ENCODE measurements at regions not wholly inside any gene's neighbourhood (a gene's known extent, or its start where the extent isn't known, plus 50 kb on each side); places are given as distances from the start of the nearest gene placed in this dataset.

DNA sequence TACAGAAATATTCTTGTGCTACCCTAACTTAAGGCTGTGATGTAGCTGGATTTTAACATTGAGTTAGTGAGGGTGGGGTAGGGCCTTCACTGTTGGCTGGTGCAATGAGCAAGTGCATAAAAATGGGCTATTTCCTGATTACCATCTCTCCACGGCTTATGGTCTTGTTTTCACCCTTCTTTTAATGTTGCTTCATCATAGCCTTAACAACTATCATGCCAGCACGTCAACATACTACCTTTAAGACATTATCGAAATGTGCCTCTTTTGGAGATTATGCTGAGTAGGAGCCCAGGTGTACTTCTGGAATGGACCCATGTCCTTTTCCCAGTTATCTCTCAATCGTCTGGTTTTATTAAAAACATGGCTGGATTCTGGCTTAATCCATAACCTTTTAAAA, 350.9 kb upstream of the ACTBL2 start:
- DNase-seq (ENCODE audit: insufficient read length, low spot score) (no peak), FAIRE-seq (no peak)

DNA sequence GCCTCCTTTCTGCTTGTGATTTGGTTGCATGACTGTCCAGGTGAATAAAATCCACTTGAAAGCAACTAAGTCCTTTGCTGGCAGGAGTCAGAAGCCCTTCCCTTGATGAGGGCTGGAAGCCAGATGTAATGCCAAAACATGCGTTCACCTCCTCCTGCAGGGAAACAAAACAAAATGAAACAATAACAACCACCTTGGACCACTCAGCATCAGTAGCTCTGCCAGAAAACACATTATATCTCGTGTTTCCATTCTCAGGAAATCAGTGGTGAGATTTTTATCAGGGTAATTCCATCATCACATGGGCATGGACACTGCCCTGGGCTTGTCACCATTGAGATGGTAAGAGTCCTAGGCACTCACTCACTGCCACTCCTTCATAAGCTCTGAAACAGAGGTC, 350.3 kb upstream of the ACTBL2 start:
- no peak for FAIRE-seq

DNA sequence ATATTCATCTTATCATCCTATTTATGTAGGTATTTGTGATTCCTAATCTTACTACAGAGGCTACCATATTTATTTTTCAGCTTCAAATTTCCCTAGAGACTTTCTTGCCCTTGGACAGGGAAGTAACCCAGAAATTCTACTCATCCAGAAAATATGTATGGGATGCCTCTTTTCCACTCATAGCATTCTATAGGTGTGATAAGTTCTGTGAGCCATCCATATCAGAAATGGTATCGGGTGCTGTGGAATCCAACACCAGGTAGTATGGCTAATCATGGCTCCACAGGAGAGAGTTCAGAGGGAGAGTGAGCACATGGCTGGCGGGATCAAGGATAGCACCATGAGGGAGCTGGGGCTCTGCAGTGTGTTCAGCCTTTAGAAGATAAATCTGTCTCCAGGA, 349.3 kb upstream of the ACTBL2 start:
- DNase-seq (ENCODE audit: insufficient read length, low spot score), result no peak
- FAIRE-seq, result no peak

More for the DNA sequence above, 350.3 kb upstream of the ACTBL2 start:
- no peak for DNase-seq (ENCODE audit: insufficient read length, low spot score)

DNA sequence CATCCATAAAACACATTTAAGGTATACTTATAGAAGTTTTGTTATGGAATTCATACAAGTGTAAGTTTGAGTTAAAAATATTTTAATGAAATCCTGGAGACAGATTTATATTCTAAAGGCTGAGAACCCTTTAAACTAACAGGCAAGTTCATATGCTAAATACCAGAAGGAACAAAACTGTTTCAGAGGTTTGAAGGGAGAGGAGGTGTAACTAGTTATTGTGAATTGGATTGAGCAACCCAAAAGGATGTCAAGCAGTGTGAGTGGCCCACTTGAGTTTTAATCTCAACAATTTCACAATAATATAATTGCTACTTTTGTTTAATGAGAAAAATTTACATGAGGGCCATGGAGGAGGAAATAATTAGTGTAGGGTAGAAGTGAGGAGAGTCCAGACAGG, 348.5 kb upstream of the ACTBL2 start:
- DNase-seq (ENCODE audit: insufficient read length, low spot score) (no peak), FAIRE-seq (no peak)

DNA sequence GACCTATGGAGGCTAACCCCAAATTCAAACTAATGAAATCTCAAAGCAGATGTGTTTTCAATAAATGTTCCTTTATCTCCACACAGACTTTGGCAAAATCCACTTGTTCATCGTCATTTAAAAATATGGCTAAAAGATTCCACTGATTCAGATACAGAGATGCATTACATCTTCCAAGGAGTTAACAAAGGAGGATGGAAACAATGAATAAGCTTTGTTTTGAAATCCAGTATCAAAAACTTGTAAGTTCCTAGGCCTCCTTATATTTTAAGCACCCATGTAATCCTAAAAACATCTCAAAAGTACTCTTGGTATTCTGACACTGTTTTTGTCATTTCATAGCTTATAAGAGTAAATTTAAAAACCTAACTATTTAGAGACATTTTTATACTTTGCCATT, 345.6 kb upstream of the ACTBL2 start:
- FAIRE-seq (no peak), DNase-seq (ENCODE audit: insufficient read length, low spot score) (no peak)

DNA sequence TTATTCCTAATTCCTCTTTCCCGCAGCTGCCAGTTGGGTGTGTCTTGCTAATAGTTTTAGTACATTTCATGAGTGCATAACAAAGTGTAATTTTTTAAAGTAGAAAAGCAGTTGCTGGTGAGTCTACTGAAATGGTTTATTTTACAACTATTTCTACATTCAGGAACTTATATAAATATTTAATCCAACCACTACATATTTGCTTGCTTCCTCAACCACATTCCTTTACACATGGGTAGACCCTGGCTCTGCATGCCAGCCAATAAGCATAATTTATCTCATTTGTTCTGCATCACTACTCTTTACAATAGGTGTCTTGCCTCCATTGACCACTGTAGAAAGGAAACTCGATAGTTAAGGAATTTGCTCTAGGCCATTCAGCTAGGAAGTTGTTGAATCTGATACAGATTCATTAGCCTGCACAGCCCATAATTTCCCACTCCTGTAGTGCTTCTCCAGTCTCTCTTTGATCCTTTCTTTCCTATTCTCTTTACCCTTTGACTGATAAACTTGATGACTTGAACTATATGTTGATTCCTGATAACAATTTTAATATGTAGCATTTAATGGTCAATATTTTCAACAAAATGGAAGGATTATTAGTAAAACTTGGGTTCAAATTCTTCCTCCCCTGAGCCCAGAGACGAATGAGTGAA, 342.5 kb upstream of the ACTBL2 start:
- FAIRE-seq (peak; percentile 63), DNase-seq (ENCODE audit: insufficient read length, low spot score) (peak; percentile 54)

DNA sequence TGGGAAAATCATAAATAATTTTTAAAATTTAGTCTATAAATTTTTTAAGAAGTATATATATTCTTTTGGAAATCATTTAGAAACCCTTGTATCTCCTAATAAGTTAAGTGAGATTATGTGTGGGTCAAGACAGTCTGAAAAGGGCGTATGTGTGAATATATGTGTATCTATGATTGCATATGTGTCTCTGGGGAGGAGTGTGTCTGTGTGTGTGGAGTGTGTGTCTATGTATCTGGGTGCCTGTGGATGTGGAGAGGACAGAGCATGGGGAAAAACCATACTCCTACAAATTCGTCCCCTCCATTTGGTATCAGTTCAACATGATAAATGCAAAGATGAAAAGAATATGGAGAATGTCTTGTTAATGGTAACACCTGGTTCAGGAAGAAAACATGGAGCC, 342.0 kb upstream of the ACTBL2 start:
- peak; percentile 42 for FAIRE-seq
- DNase-seq (ENCODE audit: insufficient read length, low spot score), result no peak

DNA sequence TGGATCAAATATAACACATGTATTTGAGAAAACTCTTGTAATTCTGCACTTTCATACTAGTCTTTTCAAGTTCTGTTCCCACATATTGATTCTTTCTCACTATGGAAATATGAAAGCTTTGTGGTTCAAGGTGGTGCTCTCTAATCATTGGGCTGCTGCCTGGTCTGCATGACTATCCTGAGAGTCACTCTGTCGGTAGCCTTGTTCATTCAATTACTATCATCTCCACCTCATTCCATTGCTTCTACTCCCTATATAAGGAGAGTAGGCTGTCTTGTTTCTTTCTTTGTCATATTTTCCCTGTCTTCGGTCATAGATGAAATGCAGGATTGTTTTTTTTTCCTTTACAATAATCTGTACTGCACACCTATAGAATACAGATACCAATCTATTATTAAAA, 341.4 kb upstream of the ACTBL2 start:
- FAIRE-seq (no peak), DNase-seq (ENCODE audit: insufficient read length, low spot score) (no peak)

DNA sequence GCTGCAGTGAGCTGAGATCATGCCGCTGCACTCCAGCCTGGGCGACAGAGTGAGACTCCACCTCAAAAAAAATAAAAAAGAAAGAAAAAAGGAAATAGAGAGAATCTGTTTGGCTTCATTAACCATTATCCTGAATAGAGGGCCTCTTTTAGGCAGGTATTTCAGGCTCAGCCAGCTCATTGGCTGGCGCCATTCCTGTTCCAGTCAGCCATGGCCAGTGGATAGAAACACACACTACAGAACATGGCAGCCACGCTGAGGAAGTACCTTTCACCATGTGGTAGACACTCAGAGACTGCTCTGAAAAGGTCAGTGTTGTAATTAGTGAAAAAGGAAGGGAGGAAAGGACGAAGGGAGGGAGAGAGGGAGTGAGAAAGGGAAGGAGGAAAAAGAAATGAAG, 340.0 kb upstream of the ACTBL2 start:
- FAIRE-seq (no peak), DNase-seq (ENCODE audit: insufficient read length, low spot score) (no peak)

DNA sequence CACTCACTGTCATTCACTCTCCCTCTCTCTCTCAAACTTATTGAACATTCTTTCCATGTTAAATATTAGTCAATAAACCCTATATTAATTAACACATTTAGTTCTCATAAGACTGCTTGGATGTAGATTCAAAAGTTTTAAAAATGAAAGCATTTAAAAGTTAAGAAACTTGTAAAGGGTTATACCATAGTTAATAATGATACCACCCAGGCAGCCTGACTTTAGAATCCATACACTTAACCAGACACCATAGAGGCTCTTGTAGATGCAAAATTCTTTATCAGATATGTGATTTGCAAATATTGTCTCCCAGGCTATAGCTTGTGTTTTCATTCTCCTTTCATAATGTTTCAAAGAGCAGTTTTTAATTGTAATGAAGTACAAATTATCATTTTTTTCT, 335.8 kb upstream of the ACTBL2 start:
- FAIRE-seq (no peak), DNase-seq (ENCODE audit: insufficient read length, low spot score) (no peak)

DNA sequence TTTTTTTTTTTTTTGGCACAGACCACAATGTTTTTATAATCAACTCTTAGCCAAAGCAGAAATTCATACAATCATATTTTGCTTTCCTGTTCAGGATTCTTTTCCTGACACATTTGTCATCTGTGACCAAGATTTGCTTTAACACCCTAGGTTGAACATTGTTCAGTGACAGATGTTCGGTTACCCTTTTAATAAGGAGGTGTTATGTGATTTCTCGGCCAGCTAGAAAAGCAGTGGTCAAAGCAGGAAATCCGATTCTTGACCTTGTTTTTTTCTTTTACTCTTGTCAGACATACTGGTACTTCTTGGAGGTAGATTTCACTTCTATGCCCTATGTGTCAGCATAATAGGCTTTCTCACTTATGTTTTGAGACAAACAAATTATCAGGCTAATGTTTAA, 335.3 kb upstream of the ACTBL2 start:
- no peak for FAIRE-seq
- DNase-seq (ENCODE audit: insufficient read length, low spot score), result no peak

DNA sequence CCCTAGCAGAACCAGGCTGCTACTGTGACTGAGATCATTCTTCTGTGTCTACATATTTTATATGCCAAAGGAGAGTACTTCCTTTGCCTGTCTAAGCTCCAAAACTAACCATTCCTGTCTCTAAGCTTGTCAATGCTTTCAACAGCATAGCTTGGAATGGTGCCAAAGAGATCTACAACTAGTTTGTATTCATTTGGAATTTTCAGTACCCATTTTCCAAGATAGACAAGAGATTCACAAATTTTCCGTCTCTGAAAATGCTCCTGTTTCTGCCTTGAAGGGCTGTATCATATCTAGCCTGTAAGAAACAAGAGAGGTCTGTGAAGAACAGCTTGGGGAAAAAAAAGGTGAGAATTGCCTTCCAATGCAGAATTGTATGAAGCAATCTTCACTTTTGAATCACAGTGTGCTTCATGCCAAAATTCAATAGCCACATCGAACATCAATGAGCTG, 334.4 kb upstream of the ACTBL2 start:
- FAIRE-seq (peak; percentile 9), DNase-seq (ENCODE audit: insufficient read length, low spot score) (no peak)

DNA sequence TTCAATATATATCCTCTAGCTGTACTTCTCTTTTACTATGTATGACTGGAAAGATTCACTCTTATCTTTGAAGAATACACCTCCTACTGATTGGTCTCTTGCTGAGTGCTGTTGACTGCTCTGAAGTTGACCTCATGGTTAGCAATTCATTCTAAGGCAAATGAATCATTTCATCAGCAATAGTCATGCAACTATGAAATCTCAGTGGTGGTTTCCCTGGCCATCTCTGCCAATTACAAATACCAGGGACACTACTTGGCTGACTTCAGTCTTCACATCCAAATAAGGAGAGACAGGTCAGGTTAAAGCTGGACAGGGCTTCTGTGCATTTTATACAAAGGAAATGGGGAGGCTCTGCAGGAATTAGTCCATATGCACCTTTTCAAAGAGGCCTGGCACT, 333.5 kb upstream of the ACTBL2 start:
- DNase-seq (ENCODE audit: insufficient read length, low spot score), result peak; percentile 78
- peak; percentile 95 for FAIRE-seq

DNA sequence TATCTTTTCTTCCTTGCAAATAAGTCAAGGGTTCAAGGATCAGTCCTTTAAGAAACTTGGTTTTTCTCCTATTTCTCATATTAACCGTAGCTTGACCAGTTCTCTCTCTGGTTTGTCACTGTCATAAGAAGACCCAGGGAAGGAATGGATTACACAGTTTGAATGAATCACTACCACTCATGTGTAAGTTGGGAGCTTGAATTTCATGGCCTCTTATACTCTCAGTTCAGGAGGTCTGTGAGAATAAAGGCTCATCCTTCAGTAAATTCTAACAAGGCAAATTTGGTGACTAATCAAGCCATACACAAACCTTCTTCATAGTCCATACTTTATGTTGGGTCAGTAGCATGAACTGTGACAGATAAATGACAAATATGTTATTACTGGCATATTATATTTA, 323.1 kb upstream of the ACTBL2 start:
- FAIRE-seq (no peak), DNase-seq (ENCODE audit: insufficient read length, low spot score) (no peak)

DNA sequence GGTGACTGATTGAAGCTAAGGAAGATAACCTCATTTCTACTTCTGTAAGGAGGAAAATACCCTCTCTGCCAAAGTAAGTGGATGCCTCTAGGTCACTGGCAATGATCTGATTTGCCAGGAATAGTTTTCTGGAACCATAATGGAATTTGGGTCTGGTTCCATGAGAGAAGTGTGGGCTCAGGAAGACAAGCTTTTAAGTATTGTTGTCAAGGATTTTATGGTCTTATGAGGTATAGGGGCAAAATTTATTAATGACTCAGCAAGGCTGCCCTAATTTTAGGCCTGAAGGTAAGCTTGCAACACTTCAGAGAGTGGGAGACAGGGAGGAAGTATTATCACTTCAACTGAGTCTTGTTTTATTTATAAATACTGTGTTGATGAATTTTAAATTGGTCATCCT, 322.6 kb upstream of the ACTBL2 start:
- FAIRE-seq (no peak), DNase-seq (ENCODE audit: insufficient read length, low spot score) (no peak)

DNA sequence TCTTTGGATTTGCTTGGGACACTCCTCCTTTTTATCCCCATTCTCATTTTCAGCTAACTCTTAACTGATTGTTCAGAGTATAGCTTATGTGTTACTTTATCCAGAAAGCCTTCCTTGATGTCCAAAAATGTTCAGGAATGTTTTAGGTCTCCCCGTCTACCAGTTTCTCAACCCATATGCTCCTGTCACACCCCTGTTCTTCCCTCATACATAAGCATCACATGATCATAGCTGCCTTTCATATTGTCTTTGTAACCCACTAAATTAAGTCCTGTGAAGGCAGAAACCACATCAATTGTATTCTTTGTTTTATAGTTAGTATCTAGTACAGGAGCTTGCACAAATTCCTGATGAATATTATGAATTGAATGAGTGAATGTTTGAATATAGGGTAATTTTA, 321.9 kb upstream of the ACTBL2 start:
- FAIRE-seq (no peak), DNase-seq (ENCODE audit: insufficient read length, low spot score) (no peak)

DNA sequence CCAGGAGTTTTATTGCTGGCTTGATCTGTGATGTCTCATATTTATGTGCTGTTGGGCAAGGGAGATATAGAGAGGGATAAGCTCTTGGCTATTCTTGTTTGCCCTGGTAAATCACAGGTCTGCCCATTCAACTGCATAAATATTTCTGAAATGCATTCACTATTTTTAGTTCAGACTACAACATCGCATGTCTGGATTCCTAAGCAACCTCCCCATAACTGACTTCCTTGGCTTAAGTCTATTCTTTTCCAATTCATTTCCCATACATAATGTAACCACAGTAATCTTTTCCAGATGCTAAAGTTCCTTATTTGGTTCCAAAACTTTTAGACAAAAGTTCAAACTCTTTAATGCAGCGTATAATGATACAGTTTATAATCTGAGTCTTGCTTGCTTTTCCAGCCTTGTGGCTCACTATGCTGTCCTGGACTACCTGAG, 321.4 kb upstream of the ACTBL2 start:
- no peak for FAIRE-seq
- DNase-seq (ENCODE audit: insufficient read length, low spot score), result no peak

DNA sequence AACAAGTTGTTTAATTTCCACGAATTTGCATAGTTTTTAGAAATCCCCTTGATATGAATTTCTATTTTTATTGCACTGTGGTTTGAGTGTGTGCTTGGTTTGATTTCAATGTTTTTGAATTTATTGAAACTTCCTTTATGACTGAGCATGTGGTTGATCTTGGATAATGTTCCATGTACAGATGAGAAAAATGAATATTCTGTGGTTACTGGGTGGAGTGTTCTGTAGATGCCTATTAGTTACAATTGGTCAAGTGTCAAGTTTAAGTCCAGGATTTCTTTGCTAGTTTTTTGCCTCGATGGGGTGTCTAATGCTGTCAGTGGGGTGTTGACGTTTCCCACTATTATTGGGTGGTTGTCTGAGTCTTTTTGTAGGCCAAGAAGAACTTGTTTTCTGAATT, 319.5 kb upstream of the ACTBL2 start:
- DNase-seq (ENCODE audit: insufficient read length, low spot score), result no peak
- FAIRE-seq, result no peak

DNA sequence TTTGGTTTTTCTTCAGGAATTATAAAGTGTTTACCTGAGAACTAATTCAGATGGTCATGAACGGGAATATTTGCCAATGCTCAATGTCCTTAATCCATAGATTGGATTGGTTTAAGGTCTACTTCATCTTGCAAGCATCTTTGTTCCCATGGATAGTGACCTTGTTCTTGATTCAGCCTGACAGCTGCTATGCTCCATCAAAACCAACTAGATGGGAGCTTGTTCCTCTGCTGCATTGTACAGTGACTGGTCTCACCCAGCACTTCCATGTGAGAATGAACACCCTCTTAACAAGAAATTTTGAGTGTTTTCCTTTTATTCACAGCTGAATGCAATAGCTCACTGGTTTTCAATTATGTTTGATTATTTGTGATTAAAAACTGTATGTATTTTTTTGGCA, 312.6 kb upstream of the ACTBL2 start:
- DNase-seq (ENCODE audit: insufficient read length, low spot score) (no peak), FAIRE-seq (no peak)

DNA sequence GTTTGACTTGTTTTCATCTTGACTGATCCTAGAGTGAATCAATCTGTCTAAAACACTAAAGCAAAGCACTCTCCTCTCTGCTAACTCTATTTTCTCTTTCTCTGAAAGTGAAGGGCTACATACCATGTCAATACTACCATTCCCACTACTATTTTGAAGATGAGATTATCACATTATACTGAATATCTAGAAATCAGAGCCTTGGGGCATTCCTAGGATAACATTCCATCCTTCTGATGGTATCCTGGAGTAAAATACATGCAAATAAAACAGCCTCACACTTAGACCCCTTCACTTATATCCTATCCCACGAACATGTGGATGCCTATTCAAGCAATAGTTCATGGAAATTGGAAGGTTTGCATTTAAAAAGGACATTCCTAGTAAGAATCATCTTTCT, 309.3 kb upstream of the ACTBL2 start:
- FAIRE-seq, result no peak
- no peak for DNase-seq (ENCODE audit: insufficient read length, low spot score)

DNA sequence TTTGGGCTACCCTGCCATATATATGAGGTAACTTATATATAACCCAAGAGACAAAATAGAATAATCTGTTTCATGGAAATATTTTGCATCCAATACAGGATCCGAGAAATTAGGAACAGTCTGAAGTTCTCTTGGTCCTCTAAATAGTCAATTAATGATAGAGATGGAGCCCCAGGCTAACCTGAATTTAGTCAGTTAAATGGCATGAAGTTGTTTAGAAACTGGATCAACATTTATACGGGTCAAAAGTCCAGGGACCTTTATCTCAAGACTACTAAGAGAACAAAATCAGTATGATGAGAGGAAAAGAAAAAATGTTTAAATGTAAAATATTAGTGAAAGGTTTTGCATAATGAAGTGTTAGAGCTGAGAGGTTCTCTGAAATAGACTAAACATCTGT, 303.3 kb upstream of the ACTBL2 start:
- FAIRE-seq (no peak), DNase-seq (ENCODE audit: insufficient read length, low spot score) (no peak)

DNA sequence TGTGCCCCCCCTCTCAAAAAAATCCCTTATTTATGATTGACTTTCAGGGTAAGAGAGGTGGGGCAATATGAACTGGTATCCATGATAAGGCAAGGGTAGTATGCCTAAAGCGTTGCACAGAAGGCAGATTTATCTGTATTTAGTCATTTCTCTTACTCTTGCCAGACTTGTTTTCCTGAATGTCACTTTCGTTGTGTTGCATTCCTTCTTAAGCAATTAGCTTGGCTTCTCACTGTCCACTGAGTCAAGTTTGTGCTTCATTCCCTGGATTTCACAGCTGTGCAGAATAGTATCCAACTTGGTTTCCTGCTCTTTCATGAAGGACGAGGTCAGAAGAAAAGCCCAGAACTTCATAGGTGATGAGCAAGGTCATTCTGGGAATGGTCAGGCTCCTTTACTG, 301.5 kb upstream of the ACTBL2 start:
- FAIRE-seq (no peak), DNase-seq (ENCODE audit: insufficient read length, low spot score) (no peak)

DNA sequence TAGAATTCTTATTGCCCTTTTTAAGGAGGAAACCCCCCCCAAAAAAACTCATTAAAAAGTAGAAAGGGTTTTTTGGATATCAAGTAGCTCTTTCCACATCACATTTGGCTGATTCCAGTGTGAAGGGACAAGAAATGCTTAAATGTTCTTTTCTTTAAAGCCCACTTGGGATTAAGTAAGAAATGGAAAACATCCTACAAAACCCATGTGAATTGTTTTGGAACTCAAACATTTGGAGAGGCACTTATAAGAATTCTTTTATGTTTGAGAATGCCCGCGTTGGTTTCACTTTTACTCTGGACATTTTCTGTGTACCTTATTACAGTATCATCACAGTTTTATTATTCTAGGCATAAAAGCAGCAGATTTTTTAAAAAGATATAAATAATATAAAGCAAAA, 301.1 kb upstream of the ACTBL2 start:
- no peak for DNase-seq (ENCODE audit: insufficient read length, low spot score)

More for the DNA sequence above, 301.1 kb upstream of the ACTBL2 start:
- no peak for FAIRE-seq
